ENCODE measurements at regions not wholly inside any gene's neighbourhood (a gene's known extent, or its start where the extent isn't known, plus 50 kb on each side); places are given as distances from the start of the nearest gene placed in this dataset.
A peak's percentile ranks its signal among the peaks of the same experiment; 100 is the strongest.

DNA sequence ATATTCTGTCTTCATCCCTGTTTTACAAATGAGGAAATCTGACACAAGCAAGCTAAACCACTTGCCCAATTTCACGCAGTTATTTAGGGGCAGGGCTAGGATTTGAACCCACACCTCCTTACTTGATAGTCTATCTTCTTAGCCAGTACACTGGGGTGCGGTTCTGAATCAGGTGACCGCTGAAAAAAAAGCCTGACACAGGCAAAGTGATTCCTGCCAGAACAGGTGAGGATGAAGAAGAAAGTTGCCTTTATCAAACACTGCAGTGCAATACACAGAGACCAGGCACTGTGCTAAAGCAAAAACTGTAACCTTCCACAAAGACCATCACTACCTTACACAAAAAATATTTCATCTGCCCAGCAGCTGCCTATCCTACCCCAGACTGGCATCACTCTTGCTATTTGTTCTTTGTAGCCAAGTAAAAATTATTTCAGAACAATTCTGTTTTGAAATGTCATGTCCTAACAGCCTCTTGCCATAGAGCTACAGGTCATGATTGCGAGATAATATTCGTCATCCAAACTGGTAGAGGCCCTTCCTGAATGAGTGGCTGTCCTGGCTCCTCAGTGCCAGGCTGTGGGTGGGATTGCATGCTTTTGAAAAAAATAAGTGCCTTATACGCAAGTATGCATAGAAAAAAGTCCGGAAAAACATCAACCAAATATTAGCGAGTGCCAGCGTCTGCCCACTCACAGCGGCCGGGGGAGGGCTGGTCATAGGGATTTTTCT, 142.3 kb upstream of the TPM1 start:
- no peak overlapping the region for H3K4me2 ChIP-seq (ENCODE audit: control insufficient read depth, extremely low read depth, insufficient read depth, low read depth, low read length)
- FAIRE-seq: no peak
- dilution Hi-C loops (cut with MboI; ENCODE audit: extremely low pct_ligation_motif_present, low sequenced_read_pairs): no loop called here

GRCh38 chr15:62901087-62901486, 141.5 kb upstream of the TPM1 start:
- no peaks in the 10 kb centered on the region for H3K79me2 ChIP-seq (ENCODE audit: control insufficient read depth, insufficient read depth, low read length)
- no peaks in the 10 kb centered on the region for H3K36me3 ChIP-seq (ENCODE audit: control insufficient read depth in 2 of 2, extremely low read depth in 1 of 2, insufficient read depth in 2 of 2, low read length in 2 of 2)
- DNase-seq (ENCODE audit: low read depth, low spot score): no peak
- H3K4me3 ChIP-seq (ENCODE audit: control insufficient read depth in 2 of 3, extremely low read depth in 1 of 3, insufficient read depth in 2 of 3, low read depth in 1 of 3, low read length in 3 of 3): no peak overlapping the region
- H3K4me2 ChIP-seq (ENCODE audit: control insufficient read depth, extremely low read depth, insufficient read depth, low read depth, low read length): no peak overlapping the region
- no peak overlapping the region for H3K9ac ChIP-seq (ENCODE audit: control insufficient read depth, extremely low read depth, insufficient read depth, low read length)
- no peaks in the 10 kb centered on the region for H3K9me3 ChIP-seq (ENCODE audit: control insufficient read depth, low read depth, low read length)
- H3K9me1 ChIP-seq (ENCODE audit: control insufficient read depth, extremely low read depth, insufficient read depth, low read length): no peaks in the 10 kb centered on the region
- H4K20me1 ChIP-seq (ENCODE audit: control insufficient read depth, extremely low read depth, insufficient read depth, low read length): no peaks in the 10 kb centered on the region
- TF ChIP-seq EZH2 (IDR thresholded peaks at IDR 0.05; ENCODE audit: low read length): no peak
- TF ChIP-seq, protein P1, sequence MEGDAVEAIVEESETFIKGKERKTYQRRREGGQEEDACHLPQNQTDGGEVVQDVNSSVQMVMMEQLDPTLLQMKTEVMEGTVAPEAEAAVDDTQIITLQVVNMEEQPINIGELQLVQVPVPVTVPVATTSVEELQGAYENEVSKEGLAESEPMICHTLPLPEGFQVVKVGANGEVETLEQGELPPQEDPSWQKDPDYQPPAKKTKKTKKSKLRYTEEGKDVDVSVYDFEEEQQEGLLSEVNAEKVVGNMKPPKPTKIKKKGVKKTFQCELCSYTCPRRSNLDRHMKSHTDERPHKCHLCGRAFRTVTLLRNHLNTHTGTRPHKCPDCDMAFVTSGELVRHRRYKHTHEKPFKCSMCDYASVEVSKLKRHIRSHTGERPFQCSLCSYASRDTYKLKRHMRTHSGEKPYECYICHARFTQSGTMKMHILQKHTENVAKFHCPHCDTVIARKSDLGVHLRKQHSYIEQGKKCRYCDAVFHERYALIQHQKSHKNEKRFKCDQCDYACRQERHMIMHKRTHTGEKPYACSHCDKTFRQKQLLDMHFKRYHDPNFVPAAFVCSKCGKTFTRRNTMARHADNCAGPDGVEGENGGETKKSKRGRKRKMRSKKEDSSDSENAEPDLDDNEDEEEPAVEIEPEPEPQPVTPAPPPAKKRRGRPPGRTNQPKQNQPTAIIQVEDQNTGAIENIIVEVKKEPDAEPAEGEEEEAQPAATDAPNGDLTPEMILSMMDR (optimal IDR thresholded peaks at IDR 0.05 in 1 of 3, IDR thresholded peaks at IDR 0.05 in 1 of 3, conservative IDR thresholded peaks at IDR 0.05 in 1 of 3; ENCODE audit: extremely low read depth in 1 of 3, insufficient read depth in 2 of 3, low read length in 3 of 3): no peak
- no peak for FAIRE-seq
- no peaks in the 10 kb centered on the region for H3K27me3 ChIP-seq (ENCODE audit: control insufficient read depth, extremely low read depth, insufficient read depth, low read length)
- dilution Hi-C loops (cut with MboI; ENCODE audit: extremely low pct_ligation_motif_present, low sequenced_read_pairs): no loop called here
- no peak overlapping the region for H2AFZ ChIP-seq (ENCODE audit: control insufficient read depth, low read length)
- H3K4me1 ChIP-seq (ENCODE audit: control insufficient read depth, extremely low read depth, insufficient read depth, low read length): peaks cover 32% of the 10 kb centered on the region
- no peak overlapping the region for H3K27ac ChIP-seq (ENCODE audit: control insufficient read depth, insufficient read depth, low read length)

More for the DNA sequence above, 142.3 kb upstream of the TPM1 start:
- Histone ChIP-seq H3K27me3 (ENCODE audit: control insufficient read depth, extremely low read depth, insufficient read depth, low read length) (no peaks in the 10 kb centered on the region), H3K9me1 (ENCODE audit: control insufficient read depth, extremely low read depth, insufficient read depth, low read length) (no peaks in the 10 kb centered on the region), H3K4me3 (ENCODE audit: control insufficient read depth in 2 of 3, extremely low read depth in 1 of 3, insufficient read depth in 2 of 3, low read depth in 1 of 3, low read length in 3 of 3) (no peak overlapping the region), H2AFZ (ENCODE audit: control insufficient read depth, low read length) (no peak overlapping the region), H3K79me2 (ENCODE audit: control insufficient read depth, insufficient read depth, low read length) (no peaks in the 10 kb centered on the region), H3K36me3 (ENCODE audit: control insufficient read depth in 2 of 2, extremely low read depth in 1 of 2, insufficient read depth in 2 of 2, low read length in 2 of 2) (no peaks in the 10 kb centered on the region), H3K27ac (ENCODE audit: control insufficient read depth, insufficient read depth, low read length) (no peak overlapping the region), H3K9ac (ENCODE audit: control insufficient read depth, extremely low read depth, insufficient read depth, low read length) (no peak overlapping the region), H3K9me3 (ENCODE audit: control insufficient read depth, low read depth, low read length) (no peaks in the 10 kb centered on the region), H4K20me1 (ENCODE audit: control insufficient read depth, extremely low read depth, insufficient read depth, low read length) (no peaks in the 10 kb centered on the region), H3K4me1 (ENCODE audit: control insufficient read depth, extremely low read depth, insufficient read depth, low read length) (peaks cover 40% of the 10 kb centered on the region)
- peak; percentile 17 for DNase-seq (ENCODE audit: low read depth, low spot score)
- TF ChIP-seq, protein P1 (optimal IDR thresholded peaks at IDR 0.05 in 1 of 3, IDR thresholded peaks at IDR 0.05 in 1 of 3, conservative IDR thresholded peaks at IDR 0.05 in 1 of 3; ENCODE audit: extremely low read depth in 1 of 3, insufficient read depth in 2 of 3, low read length in 3 of 3): no peak
- no peak for TF ChIP-seq EZH2 (IDR thresholded peaks at IDR 0.05; ENCODE audit: low read length)

Data from keratinocyte (primary cell).